NCI-H1436 (cell line): ENCODE measurements at regions not wholly inside any gene's neighbourhood (a gene's known extent, or its start where the extent isn't known, plus 50 kb on each side); places are given as distances from the start of the nearest gene placed in this dataset.

ENCODE experiments used
- DNase-seq: peaks from one replicate; lab custom pipeline; 2025; lab: John Stamatoyannopoulos, UW

- DNase-seq, result no peak
Observed at GRCh38 chr15:47997195-47998080, 123.4 kb upstream of the SLC24A5 start.

GRCh38 chr15:47998619-47999019, 122.2 kb upstream of the SLC24A5 start:
- DNase-seq, result no peak

DNA sequence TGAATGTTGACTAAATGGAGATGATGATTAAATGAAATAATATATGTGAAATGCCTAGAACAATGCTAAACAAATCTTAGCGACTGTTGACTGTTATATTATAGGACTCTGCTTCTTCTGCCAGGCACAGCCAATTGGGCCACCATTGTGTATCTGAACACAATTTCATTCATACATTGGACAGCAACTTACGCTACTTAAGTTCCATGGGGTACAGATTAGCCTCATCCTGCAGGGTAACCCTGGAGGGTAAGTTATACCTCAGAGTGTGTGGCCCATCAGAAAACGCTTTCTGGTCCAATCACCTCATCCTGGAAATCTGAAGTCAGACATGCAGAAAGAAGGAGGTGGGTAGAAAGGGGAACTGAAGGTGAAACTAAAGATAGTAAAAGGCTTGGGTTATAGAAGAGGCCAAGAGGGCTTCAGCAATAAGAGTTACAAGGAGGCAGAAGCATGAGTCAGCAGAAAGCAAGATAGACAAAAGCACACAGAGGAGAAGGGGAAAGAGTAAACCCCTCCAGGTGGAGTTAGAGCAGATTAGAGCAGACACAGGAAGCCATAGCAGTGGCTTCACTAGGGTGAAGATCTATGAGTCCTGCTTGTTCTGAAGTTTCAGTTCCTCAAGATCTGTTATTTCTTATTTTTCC, 119.3 kb upstream of the SLC24A5 start:
- DNase-seq, result no peak

DNA sequence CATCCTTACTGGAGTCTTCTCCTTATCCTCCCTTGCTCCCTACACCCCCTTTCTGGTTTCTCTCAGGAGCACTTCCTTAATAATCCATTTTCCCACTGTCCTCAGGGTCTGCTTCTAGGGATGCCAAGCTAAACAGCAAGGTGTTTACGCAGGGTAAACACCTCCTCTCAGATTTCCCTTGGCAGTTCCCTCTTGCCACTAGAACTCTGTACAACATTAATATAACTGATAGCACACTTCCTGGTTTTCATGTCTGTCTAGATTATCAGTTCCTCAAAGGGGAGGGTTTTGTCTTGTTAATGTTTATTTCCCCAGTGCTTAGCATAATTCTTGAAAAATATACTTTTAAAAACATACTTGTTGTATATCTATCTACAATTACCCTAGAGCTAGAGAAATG, 118.0 kb upstream of the SLC24A5 start:
- no peak for DNase-seq

DNA sequence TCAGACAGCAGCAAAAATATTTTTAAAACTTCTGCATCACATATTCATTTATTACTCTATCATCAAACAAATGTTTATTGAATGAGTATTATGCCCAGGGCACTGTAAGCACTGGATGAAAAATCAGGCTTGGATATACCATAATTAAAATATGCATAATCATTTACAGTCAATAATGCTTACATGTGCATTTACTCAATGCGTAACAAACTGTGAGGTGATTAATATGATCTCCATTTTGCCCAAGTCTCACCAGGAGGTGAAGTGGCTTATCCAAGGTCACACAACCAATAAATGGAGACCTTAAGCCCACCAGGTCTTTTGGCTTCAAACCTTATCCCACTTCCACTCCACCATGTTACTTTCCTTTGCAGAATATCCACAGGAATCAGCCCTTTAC, 117.3 kb upstream of the SLC24A5 start:
- DNase-seq, result no peak

- DNase-seq, result no peak
Observed at GRCh38 chr15:48005077-48005476, 115.7 kb upstream of the SLC24A5 start.

DNA sequence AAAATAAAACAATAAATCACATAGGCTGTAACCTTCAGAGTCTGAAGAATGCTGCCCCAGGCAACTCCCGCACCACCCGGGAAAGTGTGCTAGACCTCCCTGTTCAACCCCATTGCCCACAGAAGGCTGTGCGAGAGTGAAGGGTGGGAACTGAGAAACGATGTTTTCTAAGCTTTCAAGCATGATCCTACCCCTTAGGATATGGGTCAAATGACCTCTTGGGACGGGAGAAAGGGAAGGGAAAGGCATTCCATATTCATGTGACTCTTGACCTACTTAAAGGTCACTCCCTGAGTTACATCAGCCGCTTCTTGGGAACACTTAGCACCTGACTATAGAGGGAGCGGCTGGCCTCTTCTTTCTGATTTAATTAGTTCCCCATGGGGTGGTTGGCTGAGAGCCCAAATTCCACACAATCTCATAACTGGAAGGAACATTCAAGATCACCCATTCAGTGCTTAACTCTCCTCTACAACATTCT, 114.7 kb upstream of the SLC24A5 start:
- DNase-seq, result no peak

- no peak for DNase-seq
Observed at GRCh38 chr15:48010316-48010715, 110.5 kb upstream of the SLC24A5 start.

DNA sequence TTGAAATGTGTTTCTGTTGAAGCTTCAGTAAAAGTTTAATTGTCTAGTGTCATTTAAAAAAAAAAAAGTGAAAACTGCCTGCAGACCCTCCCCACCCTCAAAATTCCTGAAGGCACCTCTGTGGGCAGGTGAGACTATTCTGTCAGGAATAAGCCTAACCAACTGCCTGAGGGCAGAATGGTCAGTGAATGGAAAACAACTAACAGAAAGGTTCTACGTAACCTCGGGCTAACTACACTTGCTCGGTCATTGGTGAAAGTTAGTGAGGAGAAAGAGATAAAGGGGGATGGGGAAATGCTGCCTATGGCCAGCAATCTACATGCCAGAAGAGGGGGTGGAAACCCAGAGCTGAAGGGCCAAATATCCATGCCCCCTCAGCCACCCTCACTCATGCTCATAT, 108.6 kb upstream of the SLC24A5 start:
- DNase-seq, result no peak

- DNase-seq, result no peak
Observed at GRCh38 chr15:48016865-48017264, 103.9 kb upstream of the SLC24A5 start.

DNA sequence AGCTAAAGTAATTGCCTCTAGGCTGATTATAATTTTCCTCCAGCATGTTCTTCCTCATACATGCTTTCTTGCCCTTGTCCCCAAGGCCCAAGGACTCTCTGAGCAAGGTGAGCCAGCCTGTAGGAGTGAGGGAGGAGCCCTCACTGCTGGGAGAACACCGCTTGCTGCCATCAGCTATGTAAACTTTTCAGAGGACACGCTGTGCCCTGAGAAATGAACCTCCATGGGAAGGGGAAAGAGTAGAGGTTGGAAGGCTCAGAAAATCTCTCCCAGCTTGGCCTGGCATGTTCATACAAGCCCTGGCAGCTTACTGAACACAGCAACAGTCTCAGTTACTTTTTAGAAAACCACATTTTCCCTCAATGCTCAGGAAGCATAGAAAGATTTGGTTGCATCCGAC, 103.0 kb upstream of the SLC24A5 start:
- DNase-seq, result no peak

- DNase-seq, result no peak
Observed at GRCh38 chr15:48020166-48020565, 100.6 kb upstream of the SLC24A5 start.

- DNase-seq, result peak; percentile 50
Observed at GRCh38 chr15:48021336-48022086, 99.3 kb upstream of the SLC24A5 start.

GRCh38 chr15:48025118-48025517, 95.7 kb upstream of the SLC24A5 start:
- DNase-seq, result no peak

- no peak for DNase-seq
Observed at GRCh38 chr15:48028712-48029111, 92.1 kb upstream of the SLC24A5 start.

DNA sequence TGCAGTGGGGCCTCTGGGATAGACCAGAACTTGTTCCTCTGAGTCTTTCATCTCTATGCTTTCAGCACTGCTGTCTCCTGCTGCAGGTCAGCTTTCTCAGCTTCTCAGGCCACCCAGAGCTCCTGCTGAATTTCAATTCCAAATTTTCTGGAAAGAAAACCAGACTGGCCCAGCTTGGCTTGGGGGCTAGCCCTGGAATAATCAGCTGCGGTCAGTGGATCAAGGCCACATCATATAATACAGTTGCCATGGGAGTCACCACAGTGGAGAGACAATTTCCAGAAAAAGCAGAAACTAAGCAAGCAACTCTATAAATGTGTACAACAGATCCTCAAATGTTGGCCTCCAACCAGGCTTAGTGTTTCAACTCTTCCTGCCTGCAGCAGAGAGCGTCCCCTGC, 91.1 kb upstream of the SLC24A5 start:
- DNase-seq, result no peak

DNA sequence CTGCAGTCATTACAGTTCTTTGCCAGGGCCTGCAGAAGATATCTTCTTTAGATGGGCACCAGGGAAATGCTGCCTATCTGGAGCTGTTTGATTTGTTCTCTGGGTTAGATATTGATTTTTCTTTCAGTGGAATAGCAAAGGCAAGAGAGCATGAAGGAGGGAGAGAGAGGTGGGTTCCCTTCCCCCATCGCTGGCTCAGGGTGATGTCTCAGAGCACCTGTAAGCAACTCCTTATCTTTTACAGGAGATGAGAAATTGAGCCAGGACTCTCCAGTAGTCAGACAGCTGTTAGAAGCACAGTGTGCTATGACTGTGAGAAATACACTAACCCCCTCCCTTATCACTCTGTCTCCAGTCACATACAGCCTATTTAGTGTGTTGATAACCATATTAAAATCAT, 89.3 kb upstream of the SLC24A5 start:
- DNase-seq, result no peak

DNA sequence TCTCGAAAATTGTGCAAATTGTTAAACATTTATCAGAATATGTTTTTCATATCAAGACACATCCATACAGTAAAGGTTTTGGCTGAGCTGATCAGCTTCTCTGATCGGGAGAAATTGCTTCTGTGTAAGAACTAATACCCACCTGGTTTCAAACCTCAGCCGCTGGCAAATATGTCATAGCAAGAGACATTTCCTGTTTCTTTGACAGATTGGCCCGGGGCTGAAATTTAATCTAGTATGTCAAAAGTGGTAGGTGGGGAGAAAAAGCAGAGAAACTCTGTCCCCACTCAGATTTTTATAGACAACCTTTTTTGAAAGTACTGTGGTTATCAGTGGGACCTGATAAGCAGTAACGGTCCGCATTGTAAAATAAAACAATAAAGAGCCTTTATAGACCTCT, 88.8 kb upstream of the SLC24A5 start:
- no peak for DNase-seq

- DNase-seq, result no peak
Observed at GRCh38 chr15:48032911-48033310, 87.9 kb upstream of the SLC24A5 start.

DNA sequence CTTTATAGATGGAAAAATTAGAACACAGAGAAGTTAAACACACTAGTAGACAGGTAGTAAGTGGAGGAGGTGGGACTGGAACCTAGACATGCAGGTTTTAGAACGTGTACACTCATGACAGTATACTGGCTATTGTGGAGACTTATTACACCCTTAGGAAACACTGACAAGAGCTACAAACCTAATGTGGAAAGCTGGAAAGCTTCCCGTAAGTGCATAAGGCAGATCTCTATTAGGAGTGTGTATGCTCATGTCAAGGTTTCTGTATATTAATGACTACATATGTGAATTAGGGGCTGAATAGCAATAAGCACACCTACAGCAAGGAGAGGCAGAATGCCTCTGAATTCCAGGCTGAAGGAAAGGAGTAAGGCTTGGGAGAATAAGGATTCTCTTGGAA, 82.6 kb upstream of the SLC24A5 start:
- DNase-seq, result no peak

DNA sequence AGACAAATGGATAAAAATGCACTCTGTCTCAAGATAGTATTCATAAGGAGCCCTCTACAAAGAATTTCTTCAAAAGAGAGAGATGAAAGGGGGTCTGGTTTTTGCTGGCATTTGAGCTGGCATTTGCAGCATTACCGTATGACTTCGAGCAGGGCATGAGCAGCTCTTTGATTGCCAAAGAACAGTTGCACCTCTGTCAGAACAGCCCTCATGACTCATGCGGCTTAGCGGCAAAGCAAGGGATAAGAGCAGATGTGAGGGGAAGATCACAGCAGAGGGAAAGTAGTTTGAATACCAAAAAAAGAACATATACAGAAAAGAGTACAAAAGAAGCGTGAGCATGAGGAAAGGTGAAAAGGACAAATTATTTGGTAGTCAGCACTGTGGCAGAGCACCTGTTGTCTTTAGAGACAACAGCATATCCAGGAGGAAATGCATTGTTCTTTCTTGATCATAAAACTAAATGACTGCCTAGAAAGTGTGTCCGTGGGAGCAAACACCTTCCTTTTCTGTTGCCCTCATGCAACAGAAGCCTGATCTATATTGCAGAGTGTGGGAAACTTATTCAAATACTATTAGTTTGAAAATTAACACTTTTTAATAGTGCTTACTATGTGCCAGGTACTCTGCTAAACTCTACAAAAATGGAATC, 80.5 kb upstream of the SLC24A5 start:
- no peak for DNase-seq

GRCh38 chr15:48041454-48041853, 79.3 kb upstream of the SLC24A5 start:
- no peak for DNase-seq
